K562 (cell line): ENCODE measurements at regions not wholly inside any gene's neighbourhood (a gene's known extent, or its start where the extent isn't known, plus 50 kb on each side); places are given as distances from the start of the nearest gene placed in this dataset.

ENCODE experiments used
- ATAC-seq: fragments of 200-7000 bp; cut with Tn5 transposase; 3 replicates; pipeline ENCODE4 v1.9.1; 2020; ENCODE audit warnings: moderate library complexity
- BruUV-seq: library from RNA; stranded (reverse); fragments of 400-500 nt; replicated peaks from 2 replicates; lab custom pipeline; 2021; lab: Mats Ljungman, UMichigan
- CTCF ChIA-PET: fragments of 300-600 bp; formaldehyde crosslinking; extraction: SDS; loops from one replicate; lab custom pipeline; 2021; ENCODE audit warnings: low intra/inter-chr PET ratio; lab: Yijun Ruan, JAX
- POLR2A ChIA-PET: fragments of 300-600, 350-650 bp; sonication (Branson Sonifier 250); formaldehyde crosslinking; extraction: SDS; loops from one replicate; lab custom pipeline; 2021; ENCODE audit warnings: antibody characterized with exemption, inconsistent platforms; lab: Yijun Ruan, JAX
- DNase-seq, 4 experiments: peaks; one replicate each; pipeline versions ENCODE4 v3.0.0 to v3.0.0-alpha.2; 2011 to 2018; ENCODE audit warnings: low spot score in 3 of 4, mixed read lengths in 3 of 4; ENCODE audit errors: extremely low read depth in 1 of 4
- FAIRE-seq: peaks from 2 replicates; lab custom pipeline; 2011; peaks lifted over from hg19 to GRCh38; lab: Jason Lieb, UNC
- H2AFZ ChIP-seq: 2 replicates; pipeline ENCODE4 v1.6.0; 2011; ENCODE audit warnings: low read depth, low read length, control low read depth, inconsistent platforms
- H3K27ac ChIP-seq: fragments of 200-600 bp; 3 replicates; pipeline ENCODE4 v1.8.0; 2011; ENCODE audit warnings: low read depth, mild to moderate bottlenecking, control low read depth, inconsistent platforms, low read length, moderate library complexity, mixed read lengths; ENCODE audit errors: extremely low read depth
- H3K27me3 ChIP-seq, 2 experiments: fragments of 300-600 bp in 1 of 2; 2 replicates in 1 of 2; 3 replicates in 1 of 2; pipeline versions ENCODE4 v1.6.0 to v1.8.0; 2011; ENCODE audit warnings: inconsistent platforms in 2 of 2, low read length in 2 of 2, mild to moderate bottlenecking in 1 of 2, mixed read lengths in 1 of 2, moderate library complexity in 1 of 2; ENCODE audit not compliant: control insufficient read depth in 2 of 2, insufficient read depth in 2 of 2
- H3K36me3 ChIP-seq: fragments of 300-600 bp; 3 replicates; pipeline ENCODE4 v1.8.0; 2011; ENCODE audit warnings: mild to moderate bottlenecking, low read length, inconsistent platforms; ENCODE audit not compliant: control insufficient read depth, insufficient read depth
- H3K4me1 ChIP-seq, 2 experiments: fragments of 200-600 bp in 1 of 2; replicated peaks in 1 of 2; 2 replicates in 1 of 2; 3 replicates in 1 of 2; pipeline versions ENCODE4 v1.5.1 to v1.8.0; 2011; ENCODE audit warnings: inconsistent platforms in 2 of 2, low read length in 2 of 2, mild to moderate bottlenecking in 1 of 2, mixed read lengths in 1 of 2, moderate library complexity in 1 of 2; ENCODE audit not compliant: control insufficient read depth in 2 of 2, insufficient read depth in 2 of 2
- H3K4me2 ChIP-seq: 2 replicates; pipeline ENCODE4 v1.6.1; 2011; ENCODE audit warnings: low read length, control low read depth, inconsistent platforms, mixed read lengths; ENCODE audit not compliant: insufficient read depth
- H3K4me3 ChIP-seq: fragments of 200-600 bp; sonication (generic), shearing (Covaris generic); 2 replicates; pipeline ENCODE4 v1.5.1; 2016; ENCODE audit warnings: control low read depth, inconsistent platforms
- H3K79me2 ChIP-seq: fragments of 200-600 bp; 3 replicates; pipeline ENCODE4 v1.8.0; 2011; ENCODE audit warnings: low read length, inconsistent platforms; ENCODE audit not compliant: control insufficient read depth, insufficient read depth
- H3K9ac ChIP-seq, 2 experiments: 2 replicates each; pipeline versions ENCODE4 v1.6.0 to v1.6.1; 2011; ENCODE audit warnings: low read depth in 2 of 2, low read length in 2 of 2, control low read depth in 1 of 2, inconsistent platforms in 1 of 2, mild to moderate bottlenecking in 1 of 2, mixed read lengths in 1 of 2; ENCODE audit not compliant: insufficient read depth in 1 of 2
- H3K9me1 ChIP-seq: one replicate; pipeline ENCODE4 v1.6.0; 2011; ENCODE audit warnings: inconsistent platforms, mild to moderate bottlenecking, low read length, moderate library complexity; ENCODE audit not compliant: control insufficient read depth, insufficient read depth
- H3K9me3 ChIP-seq: replicated peaks from 2 replicates; pipeline ENCODE4 v1.5.1; 2011; ENCODE audit warnings: low read depth, low read length, inconsistent platforms; ENCODE audit not compliant: control insufficient read depth, insufficient read depth
- H4K20me1 ChIP-seq: replicated peaks from 2 replicates; pipeline ENCODE4 v1.6.1; 2011; ENCODE audit warnings: low read length, inconsistent platforms, mixed read lengths; ENCODE audit not compliant: control insufficient read depth, insufficient read depth
- ARID2 ChIP-seq: fragments of 450-650 bp; IDR thresholded peaks from 2 replicates; pipeline ENCODE4 v1.6.1; 2017; ENCODE audit warnings: antibody characterized with exemption, mild to moderate bottlenecking
- BCOR ChIP-seq: fragments of 450-650 bp; IDR thresholded peaks from 2 replicates; pipeline ENCODE4 v1.6.1; 2016
- BRD9 ChIP-seq: fragments of 450-650 bp; IDR thresholded peaks from 2 replicates; pipeline ENCODE4 v1.6.1; 2018; ENCODE audit warnings: low read depth; ENCODE audit not compliant: partially characterized antibody
- FOXJ3 ChIP-seq: sonication (generic); formaldehyde crosslinking; IDR thresholded peaks from 2 replicates; pipeline ENCODE4 v1.4.0; 2020; ENCODE audit warnings: mild to moderate bottlenecking, missing genetic modification reagents
- FOXP4 ChIP-seq: sonication (generic); formaldehyde crosslinking; IDR thresholded peaks from 2 replicates; pipeline ENCODE4 v1.8.0; 2022; ENCODE audit warnings: mild to moderate bottlenecking, missing genetic modification reagents, borderline replicate concordance
- KLF16 ChIP-seq: IDR thresholded peaks from 2 replicates; pipeline ENCODE4 v1.6.1; 2016; ENCODE audit warnings: antibody characterized with exemption
- LARP7 ChIP-seq: fragments of 450-650 bp; IDR thresholded peaks from 2 replicates; pipeline ENCODE4 v1.6.1; 2016
- PHF20 ChIP-seq: fragments of 450-650 bp; IDR thresholded peaks from 2 replicates; pipeline ENCODE4 v1.6.1; 2018; ENCODE audit not compliant: partially characterized antibody
- PHF8 ChIP-seq: fragments of 200-600 bp; sonication (generic); IDR thresholded peaks from 2 replicates; pipeline ENCODE4 v1.6.1; 2012; ENCODE audit warnings: mixed run types, mild to moderate bottlenecking, inconsistent platforms, low read length, moderate library complexity, borderline replicate concordance
- U2AF2 ChIP-seq: fragments of 200-400 bp; formaldehyde crosslinking; optimal IDR thresholded peaks from 2 replicates; pipeline ENCODE3; 2017; ENCODE audit warnings: low read depth, mild to moderate bottlenecking, low read length
- XRCC5 ChIP-seq: fragments of 200-400 bp; formaldehyde crosslinking; IDR thresholded peaks from 2 replicates; pipeline ENCODE4 v1.6.1; 2017; ENCODE audit warnings: low read depth, mild to moderate bottlenecking, low read length
- ZBED1 ChIP-seq: IDR thresholded peaks from 2 replicates; pipeline ENCODE4 v1.6.1; 2014
- ZC3H4 ChIP-seq: sonication (generic); formaldehyde crosslinking; IDR thresholded peaks from 2 replicates; pipeline ENCODE4 v1.9.0; 2021; ENCODE audit warnings: missing genetic modification reagents, borderline replicate concordance
- ZNF239 ChIP-seq: fragments of 250-450 bp; sonication (Bioruptor Pico); IDR thresholded peaks from 2 replicates; pipeline ENCODE4 v1.4.0; 2020; ENCODE audit warnings: mild to moderate bottlenecking
- ZNF507 ChIP-seq: conservative IDR thresholded peaks from 2 replicates; pipeline ENCODE4 v1.6.1; 2017; ENCODE audit warnings: missing genetic modification characterization, missing compliant biosample characterization
- ZNF764 ChIP-seq: fragments of 250-450 bp; sonication (Bioruptor Pico); IDR thresholded peaks from 2 replicates; pipeline ENCODE4 v1.4.0; 2020; ENCODE audit warnings: low read depth, mild to moderate bottlenecking, moderate library complexity
- WGBS: fragments of 100-300 bp; shearing (Covaris generic); methylation state at CpG from one replicate; pipeline ENCODE4 v1.1.6; 2016; ENCODE audit warnings: low coverage, mixed read lengths; ENCODE audit not compliant: insufficient coverage; ENCODE audit errors: missing lambda C conversion rate; 5-methylcytosine and 5-hydroxymethylcytosine counted together
- in situ Hi-C: fragments of 300-500 bp; cut with MboI; formaldehyde crosslinking; loops from 4 replicates; pipeline ENCODE4 v1.15.0; 2018; ENCODE audit warnings: inconsistent platforms, mixed read lengths
- intact Hi-C: fragments of 100-400 bp; cut with micrococcal nuclease; formaldehyde crosslinking; loops from 2 replicates; pipeline ENCODE4 v1.14.2; 2022

GRCh38 chr20:7579888-7580287 is 360.4 kb downstream of the HAO1 start (continued):
- no peak for TF ChIP-seq XRCC5
- TF ChIP-seq ZNF507 (tag): no peak
- TF ChIP-seq BCOR: no peak
- no peak for TF ChIP-seq ZC3H4 (CRISPR knock-in tag)
- TF ChIP-seq KLF16: no peak
- no peak for TF ChIP-seq ARID2
- no peak for TF ChIP-seq BRD9

- Histone ChIP-seq H3K27ac (no peak overlapping the region), H3K9ac (no peak overlapping the region), H3K9me3 (no peaks in the 10 kb centered on the region), H3K4me1 (no peaks in the 10 kb centered on the region), H3K9me1 (no peaks in the 10 kb centered on the region), H3K4me3 (no peak overlapping the region), H4K20me1 (no peaks in the 10 kb centered on the region), H3K27me3 (no peaks in the 10 kb centered on the region), H2AFZ (no peak overlapping the region), H3K4me2 (no peak overlapping the region), H3K79me2 (no peaks in the 10 kb centered on the region), H3K36me3 (no peaks in the 10 kb centered on the region)
- ChIA-PET CTCF (no interaction called here), POLR2A (no interaction called here)
- intact Hi-C loops: no loop called here
- 0% methylated on average over 6 of the region's 6 CpGs for WGBS
- no peak for TF ChIP-seq FOXJ3 (CRISPR knock-in tag)
- no peak for TF ChIP-seq PHF20
- TF ChIP-seq ZBED1: no peak
- TF ChIP-seq PHF8: no peak
- no peak for TF ChIP-seq ZNF239 (CRISPR knock-in tag)
- TF ChIP-seq FOXP4: no peak
- TF ChIP-seq ZNF764 (CRISPR knock-in tag): no peak
- no peak for TF ChIP-seq U2AF2
- no peak for TF ChIP-seq LARP7
- FAIRE-seq (no peak), DNase-seq (no peak), ATAC-seq (no peak)
- in situ Hi-C loops: no loop called here
- no TSS peak for BruUV-seq
Measured at GRCh38 chr20:7585126-7585679, 355.1 kb downstream of the HAO1 start.
